ENCODE measurements at regions not wholly inside any gene's neighbourhood (a gene's known extent, or its start where the extent isn't known, plus 50 kb on each side); places are given as distances from the start of the nearest gene placed in this dataset.

- DNase-seq (ENCODE audit: extremely low read depth, low read depth, low spot score), result no peak
Measured at GRCh38 chr2:41859615-41860514, 188.0 kb upstream of the PKDCC start.

DNA sequence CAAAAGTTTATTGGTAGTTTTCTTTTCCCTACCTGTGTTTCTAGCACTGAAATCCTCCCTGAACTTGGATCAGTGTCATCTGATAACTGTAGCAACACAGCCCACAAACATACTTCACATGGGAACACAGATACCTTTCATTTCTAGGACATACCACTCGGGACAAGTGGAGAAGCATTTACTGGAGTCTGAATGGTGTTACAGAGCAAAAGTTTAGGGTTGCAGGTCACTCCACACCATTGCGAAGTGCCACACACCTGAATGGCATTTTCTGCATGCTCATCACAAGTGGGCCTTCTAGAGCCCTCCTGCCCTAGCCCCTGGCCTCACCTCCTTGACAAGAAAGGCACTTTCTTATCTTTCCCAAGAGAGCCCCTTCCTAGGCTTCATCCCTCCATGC lies 184.8 kb upstream of the PKDCC start:
- no peak for DNase-seq (ENCODE audit: extremely low read depth, low read depth, low spot score)

- DNase-seq (ENCODE audit: extremely low read depth, low read depth, low spot score), result no peak
Measured at GRCh38 chr2:41865263-41865662, 182.6 kb upstream of the PKDCC start.

GRCh38 chr2:41867553-41867952 lies 180.3 kb upstream of the PKDCC start:
- DNase-seq (ENCODE audit: extremely low read depth, low read depth, low spot score), result no peak

DNA sequence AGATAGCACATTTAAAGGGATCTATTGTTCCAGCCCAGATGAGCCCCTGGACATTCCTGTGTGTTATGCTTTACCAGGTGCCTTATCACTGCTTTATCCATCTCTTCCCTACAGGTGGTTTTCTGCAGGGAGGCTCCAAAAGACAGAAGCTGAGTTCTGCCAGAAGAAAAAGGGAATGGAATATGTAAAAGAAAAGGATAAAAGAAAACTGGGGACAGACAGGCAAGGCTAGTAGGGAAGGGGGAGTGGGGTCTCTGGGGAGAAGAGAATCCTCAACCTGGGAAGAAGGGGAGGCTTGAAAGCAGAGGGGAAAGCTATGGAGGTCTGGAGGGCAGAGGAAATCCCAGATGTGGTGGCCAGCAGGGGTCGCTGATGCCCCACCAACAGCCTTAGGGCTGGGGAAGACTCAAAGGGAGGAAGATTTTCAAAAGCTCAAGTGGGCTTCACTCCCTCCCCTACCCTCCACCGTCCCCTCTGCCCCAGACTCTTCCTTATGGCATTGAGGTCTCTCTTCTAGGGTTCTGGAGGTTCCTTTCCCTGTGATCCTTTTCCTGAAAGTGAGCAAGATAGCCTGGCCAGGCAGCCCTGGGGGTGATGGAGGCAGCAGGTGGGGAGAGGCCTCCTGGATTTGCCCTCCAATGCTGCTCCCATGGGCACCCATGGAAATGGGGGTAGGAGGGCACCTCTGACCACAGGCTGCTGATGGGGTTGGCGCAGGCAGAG lies 178.1 kb upstream of the PKDCC start:
- peak; percentile 14 for DNase-seq (ENCODE audit: extremely low read depth, low read depth, low spot score)

GRCh38 chr2:41870265-41870585 lies 177.6 kb upstream of the PKDCC start:
- DNase-seq (ENCODE audit: extremely low read depth, low read depth, low spot score), result no peak

- no peak for DNase-seq (ENCODE audit: extremely low read depth, low read depth, low spot score)
Measured at GRCh38 chr2:41871080-41871479, 176.7 kb upstream of the PKDCC start.

DNA sequence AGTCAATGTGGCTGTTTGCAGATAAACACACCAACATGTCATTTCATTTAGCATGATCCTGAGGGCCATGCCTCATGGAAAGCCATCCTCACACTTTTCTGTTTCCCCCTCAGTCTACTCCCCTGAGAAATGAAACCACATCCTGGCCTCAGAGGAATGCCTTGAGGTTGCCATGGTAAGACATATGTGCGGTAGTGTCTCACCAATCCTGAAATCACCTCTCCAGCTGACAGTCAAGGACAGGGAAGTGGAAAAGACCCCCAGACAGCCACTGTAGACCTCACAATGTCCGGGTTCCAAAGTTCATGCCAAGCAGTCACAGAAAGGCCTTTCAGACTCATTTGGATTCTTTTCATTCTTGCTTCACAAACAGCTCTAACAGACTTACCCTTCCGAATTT lies 175.2 kb upstream of the PKDCC start:
- no peak for DNase-seq (ENCODE audit: extremely low read depth, low read depth, low spot score)

DNA sequence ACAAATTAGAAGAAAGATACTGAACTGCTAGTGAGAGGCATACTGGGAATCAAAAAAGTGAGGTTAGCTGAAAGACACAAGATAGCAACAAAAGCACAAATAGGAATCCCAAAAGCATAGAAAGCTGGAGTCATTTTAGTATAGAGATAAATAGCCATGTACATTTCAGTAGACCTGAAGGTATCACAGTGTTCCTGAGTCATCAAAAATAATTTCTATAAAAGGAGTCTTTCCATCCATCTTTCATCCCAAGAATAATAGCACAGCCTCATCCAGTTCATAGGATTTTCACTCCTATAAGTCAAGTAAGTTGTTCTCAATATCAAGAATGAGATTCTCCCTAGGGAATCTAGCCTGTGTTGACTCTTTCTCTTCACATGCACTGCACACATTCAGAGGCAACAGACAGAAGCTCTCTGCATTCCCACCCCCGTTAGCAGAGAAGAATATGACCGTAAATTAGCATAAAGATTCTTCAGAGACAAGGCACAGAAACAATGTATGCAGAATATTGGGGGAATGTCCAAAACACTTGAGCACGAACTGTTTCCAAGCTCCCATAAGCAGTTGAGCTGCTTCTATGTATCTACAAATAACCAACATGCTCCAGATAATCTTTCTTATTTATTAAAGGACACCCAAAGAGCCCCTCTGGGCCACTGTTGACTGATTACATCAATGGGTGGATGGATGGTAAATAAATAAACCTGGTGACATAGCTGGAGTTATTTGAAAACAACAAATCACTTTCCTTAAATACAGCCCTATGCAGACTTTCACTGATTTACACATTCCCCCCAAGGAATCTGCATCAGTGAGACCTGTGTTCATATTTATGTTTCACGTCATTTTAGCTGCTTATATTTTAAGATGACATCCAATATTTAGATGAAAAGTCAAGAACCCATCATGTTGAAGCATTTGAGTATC lies 174.5 kb upstream of the PKDCC start:
- no peak for DNase-seq (ENCODE audit: extremely low read depth, low read depth, low spot score)

- no peak for DNase-seq (ENCODE audit: extremely low read depth, low read depth, low spot score)
Measured at GRCh38 chr2:41877114-41877678, 170.6 kb upstream of the PKDCC start.

GRCh38 chr2:41878056-41878455 lies 169.8 kb upstream of the PKDCC start:
- DNase-seq (ENCODE audit: extremely low read depth, low read depth, low spot score), result no peak

- no peak for DNase-seq (ENCODE audit: extremely low read depth, low read depth, low spot score)
Measured at GRCh38 chr2:41878716-41879234, 169.0 kb upstream of the PKDCC start.

DNA sequence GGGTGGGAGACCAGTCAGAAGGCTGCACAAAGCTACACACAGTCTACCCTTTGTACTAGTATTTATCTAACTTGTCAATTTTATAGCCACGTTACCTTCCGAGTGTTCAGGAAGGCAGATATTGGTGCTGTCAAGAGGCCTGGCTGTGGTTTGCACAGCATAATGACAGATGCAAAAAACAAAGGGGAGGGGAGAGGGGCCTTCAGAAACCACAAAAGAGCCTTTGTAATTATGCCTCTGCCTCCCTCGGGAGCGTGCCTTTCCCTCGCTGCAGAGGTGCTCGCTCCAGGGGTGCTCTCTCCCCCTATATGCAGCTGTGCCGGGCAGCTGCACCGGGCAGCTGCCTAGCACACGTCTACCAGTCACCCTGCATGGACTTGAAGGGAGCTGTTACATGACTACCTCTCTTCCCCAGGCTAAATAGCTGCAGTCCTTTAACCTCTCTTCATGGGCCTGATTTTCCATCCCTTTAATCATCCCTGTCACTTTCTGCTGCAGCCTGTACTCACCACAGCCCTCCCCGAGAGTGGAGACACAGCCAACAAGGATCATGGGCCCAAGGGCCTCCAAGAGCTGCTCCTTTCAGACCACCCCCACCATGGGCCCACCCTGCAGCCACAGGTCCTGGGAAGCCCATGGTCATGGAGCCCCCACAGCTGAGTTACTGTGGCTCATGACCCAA lies 168.4 kb upstream of the PKDCC start:
- DNase-seq (ENCODE audit: extremely low read depth, low read depth, low spot score), result no peak

GRCh38 chr2:41880561-41881243 lies 167.1 kb upstream of the PKDCC start:
- no peak for DNase-seq (ENCODE audit: extremely low read depth, low read depth, low spot score)

DNA sequence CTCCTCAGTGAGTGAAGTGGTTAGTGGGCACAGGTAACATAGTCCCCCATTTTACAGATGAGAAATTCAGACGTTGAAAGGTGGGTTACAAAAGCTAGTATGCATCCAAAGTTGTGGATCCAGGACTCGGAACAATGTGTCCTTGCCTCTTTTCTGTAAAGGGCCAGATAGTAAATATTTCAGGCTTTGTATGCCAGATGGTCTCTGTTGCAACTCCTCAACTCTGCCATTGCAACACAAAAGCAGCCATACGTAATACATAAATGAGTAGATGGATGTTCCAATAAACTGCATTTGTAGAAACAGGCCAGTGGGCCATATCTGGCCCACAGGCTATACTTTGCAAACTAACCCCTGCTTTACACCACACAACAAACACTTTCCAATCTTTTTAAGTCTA lies 166.6 kb upstream of the PKDCC start:
- DNase-seq (ENCODE audit: extremely low read depth, low read depth, low spot score), result no peak

DNA sequence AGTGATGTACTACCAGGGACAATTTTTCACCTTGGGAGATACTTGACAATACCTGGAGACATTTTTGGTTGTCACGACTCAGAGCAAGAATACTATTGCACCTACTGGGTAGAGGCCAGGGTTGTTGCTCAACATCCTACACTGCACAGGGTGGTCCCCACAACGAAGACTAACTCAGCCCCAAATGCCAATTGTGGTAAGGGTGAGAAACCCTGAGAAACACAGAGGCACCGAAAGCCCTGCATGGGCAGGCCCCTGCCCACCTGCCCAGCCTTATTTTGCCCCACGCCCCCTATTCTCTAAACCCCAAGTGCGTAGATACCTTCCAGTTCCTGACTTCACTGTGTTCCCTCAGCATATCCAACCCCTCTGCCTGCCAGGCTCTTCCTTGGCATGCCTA lies 163.1 kb upstream of the PKDCC start:
- DNase-seq (ENCODE audit: extremely low read depth, low read depth, low spot score), result no peak

- DNase-seq (ENCODE audit: extremely low read depth, low read depth, low spot score), result no peak
Measured at GRCh38 chr2:41886145-41886664, 161.6 kb upstream of the PKDCC start.

- DNase-seq (ENCODE audit: extremely low read depth, low read depth, low spot score), result no peak
Measured at GRCh38 chr2:41886757-41887156, 161.1 kb upstream of the PKDCC start.

DNA sequence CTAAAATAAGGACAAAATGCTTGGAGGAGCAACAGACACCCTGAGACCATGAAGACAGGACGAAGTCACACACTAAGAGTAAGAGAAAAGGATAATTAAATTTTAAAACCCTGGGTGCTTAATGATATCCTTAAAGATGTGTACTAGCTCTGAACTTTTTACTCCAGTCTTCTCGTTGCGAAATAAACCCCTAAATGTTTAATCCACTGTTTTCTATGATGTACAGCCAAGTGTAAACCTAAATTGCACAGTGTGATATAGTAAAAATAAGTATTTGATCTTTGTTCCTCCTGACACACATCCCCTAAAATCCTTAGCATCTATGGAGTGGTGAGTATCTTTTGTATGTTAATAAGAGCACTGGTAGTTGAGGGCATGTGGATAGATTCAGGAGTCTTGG lies 157.5 kb upstream of the PKDCC start:
- DNase-seq (ENCODE audit: extremely low read depth, low read depth, low spot score), result no peak

All from glomerular endothelial cell (primary cell).